PFSK-1 (cell line): ENCODE measurements at regions not wholly inside any gene's neighbourhood (a gene's known extent, or its start where the extent isn't known, plus 50 kb on each side); places are given as distances from the start of the nearest gene placed in this dataset.

Source experiments
- FOXP2 ChIP-seq: optimal IDR thresholded peaks from 2 replicates; pipeline ENCODE3; 2011; ENCODE audit warnings: borderline replicate concordance, control low read depth, inconsistent platforms; ENCODE audit not compliant: insufficient read depth; ENCODE audit errors: extremely low read length, extremely low read depth
- POLR2AphosphoS5 ChIP-seq: IDR thresholded peaks from 2 replicates; pipeline ENCODE4 v1.6.1; 2012; ENCODE audit warnings: low read depth, mild to moderate bottlenecking, control low read depth, low read length, moderate library complexity
- REST ChIP-seq, 2 experiments: IDR thresholded peaks; 2 replicates each; pipeline versions ENCODE4 v1.6.1 to v1.8.0; 2011 to 2012; ENCODE audit warnings: low read depth in 2 of 2, low read length in 2 of 2, control low read depth in 1 of 2, inconsistent platforms in 1 of 2, mild to moderate bottlenecking in 1 of 2, moderate library complexity in 1 of 2; ENCODE audit not compliant: insufficient read depth in 1 of 2
- SIN3A ChIP-seq: IDR thresholded peaks from 2 replicates; pipeline ENCODE4 v1.6.1; 2012; ENCODE audit warnings: mild to moderate bottlenecking, low read length, moderate library complexity, borderline replicate concordance; ENCODE audit not compliant: insufficient read depth
- TAF1 ChIP-seq: IDR thresholded peaks from 2 replicates; pipeline ENCODE4 v1.6.1; 2012; ENCODE audit warnings: low read length, control low read depth, borderline replicate concordance; ENCODE audit not compliant: insufficient read depth

- TF ChIP-seq REST (IDR thresholded peaks at IDR 0.05; ENCODE audit: insufficient read depth in 1 of 2, low read depth in 2 of 2, low read length in 2 of 2), result no peak
- TF ChIP-seq FOXP2, result no peak
- TF ChIP-seq POLR2AphosphoS5, result no peak
- TF ChIP-seq SIN3A, result no peak
- no peak for TF ChIP-seq TAF1
These were observed 65.4 kb upstream of the VRK2 start for GRCh38 chr2:57981083-57981768.

- no peak for TF ChIP-seq POLR2AphosphoS5
- TF ChIP-seq SIN3A, result no peak
- no peak for TF ChIP-seq REST (IDR thresholded peaks at IDR 0.05; ENCODE audit: insufficient read depth in 1 of 2, low read depth in 2 of 2, low read length in 2 of 2)
- no peak for TF ChIP-seq TAF1
- no peak for TF ChIP-seq FOXP2
These were observed 58.6 kb upstream of the VRK2 start for GRCh38 chr2:57987835-57988573.

- TF ChIP-seq FOXP2, result no peak
- TF ChIP-seq SIN3A, result no peak
- TF ChIP-seq REST (IDR thresholded peaks at IDR 0.05; ENCODE audit: insufficient read depth in 1 of 2, low read depth in 2 of 2, low read length in 2 of 2), result no peak
- TF ChIP-seq POLR2AphosphoS5, result no peak
- no peak for TF ChIP-seq TAF1
These were observed 56.4 kb upstream of the VRK2 start for GRCh38 chr2:57990118-57990725.
